ENCODE measurements at regions not wholly inside any gene's neighbourhood (a gene's known extent, or its start where the extent isn't known, plus 50 kb on each side); places are given as distances from the start of the nearest gene placed in this dataset.

DNA sequence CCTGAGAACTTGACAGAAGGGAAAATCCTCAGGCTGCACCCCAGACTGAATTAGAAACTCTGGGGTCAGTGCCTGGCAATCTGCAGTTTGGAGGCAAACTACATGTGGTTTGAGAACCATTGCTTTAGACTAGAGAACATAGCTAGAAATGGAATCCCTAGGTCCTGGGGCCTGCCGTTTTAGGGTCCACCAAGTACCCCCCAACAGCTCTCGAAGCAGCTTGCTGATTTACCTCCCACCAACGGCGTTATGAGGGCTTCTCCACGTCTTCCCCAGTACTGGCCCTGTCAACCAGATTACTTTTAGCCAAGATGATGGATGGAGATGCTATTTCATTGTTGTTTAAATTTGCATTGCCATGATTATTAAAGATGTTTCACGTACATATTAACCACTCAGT, 272.5 kb downstream of the XXYLT1 start:
- Histone ChIP-seq H3K4me2 (ENCODE audit: low read length) (no peak overlapping the region), H3K79me2 (ENCODE audit: control insufficient read depth, low read length) (no peaks in the 10 kb centered on the region), H3F3A (ENCODE audit: control insufficient read depth, insufficient read depth) (no peaks in the 10 kb centered on the region), H3K9me2 (replicated peaks; ENCODE audit: control insufficient read depth, low read length) (no peaks in the 10 kb centered on the region), H3K9me3 (ENCODE audit: control insufficient read depth, insufficient read depth, low read length) (no peaks in the 10 kb centered on the region), H3K27me3 (ENCODE audit: control insufficient read depth, low read length) (peaks cover 11% of the 10 kb centered on the region), H3K4me3 (ENCODE audit: low read length) (no peak overlapping the region), H3K36me3 (ENCODE audit: control insufficient read depth, low read length) (no peaks in the 10 kb centered on the region), H3K4me1 (ENCODE audit: control insufficient read depth, low read length) (peaks cover 17% of the 10 kb centered on the region), H4K20me1 (ENCODE audit: control insufficient read depth, insufficient read depth, low read depth, low read length) (no peaks in the 10 kb centered on the region), H3K27ac (ENCODE audit: low read depth, low read length) (no peak overlapping the region)
- TF ChIP-seq EZH2phosphoT487 (IDR thresholded peaks at IDR 0.05; ENCODE audit: borderline replicate concordance, low read length): no peak
- TF ChIP-seq, protein P1, sequence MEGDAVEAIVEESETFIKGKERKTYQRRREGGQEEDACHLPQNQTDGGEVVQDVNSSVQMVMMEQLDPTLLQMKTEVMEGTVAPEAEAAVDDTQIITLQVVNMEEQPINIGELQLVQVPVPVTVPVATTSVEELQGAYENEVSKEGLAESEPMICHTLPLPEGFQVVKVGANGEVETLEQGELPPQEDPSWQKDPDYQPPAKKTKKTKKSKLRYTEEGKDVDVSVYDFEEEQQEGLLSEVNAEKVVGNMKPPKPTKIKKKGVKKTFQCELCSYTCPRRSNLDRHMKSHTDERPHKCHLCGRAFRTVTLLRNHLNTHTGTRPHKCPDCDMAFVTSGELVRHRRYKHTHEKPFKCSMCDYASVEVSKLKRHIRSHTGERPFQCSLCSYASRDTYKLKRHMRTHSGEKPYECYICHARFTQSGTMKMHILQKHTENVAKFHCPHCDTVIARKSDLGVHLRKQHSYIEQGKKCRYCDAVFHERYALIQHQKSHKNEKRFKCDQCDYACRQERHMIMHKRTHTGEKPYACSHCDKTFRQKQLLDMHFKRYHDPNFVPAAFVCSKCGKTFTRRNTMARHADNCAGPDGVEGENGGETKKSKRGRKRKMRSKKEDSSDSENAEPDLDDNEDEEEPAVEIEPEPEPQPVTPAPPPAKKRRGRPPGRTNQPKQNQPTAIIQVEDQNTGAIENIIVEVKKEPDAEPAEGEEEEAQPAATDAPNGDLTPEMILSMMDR (IDR thresholded peaks at IDR 0.05; ENCODE audit: low read depth, low read length, poor library complexity, severe bottlenecking): no peak

DNA sequence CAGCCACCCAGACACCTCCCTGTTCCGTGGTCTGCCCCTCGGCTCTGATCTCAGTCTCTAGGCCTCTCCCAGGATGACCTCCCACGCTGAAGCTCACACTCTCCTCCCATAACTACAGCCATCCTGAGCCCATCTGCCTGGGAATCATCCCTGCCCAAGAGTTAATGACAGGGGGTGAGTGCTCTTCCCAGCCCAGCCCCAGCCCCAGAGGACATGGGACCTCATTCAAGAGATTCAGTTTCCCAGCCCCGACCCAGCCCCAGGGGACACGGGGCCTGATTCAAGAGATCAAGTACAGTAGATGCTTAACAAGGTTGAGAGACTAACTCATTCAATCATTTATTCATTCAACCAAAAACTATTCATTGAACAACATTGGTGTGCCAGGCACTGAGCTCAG, 272.0 kb downstream of the XXYLT1 start:
- Histone ChIP-seq H3K27ac (ENCODE audit: low read depth, low read length) (no peak overlapping the region), H3K79me2 (ENCODE audit: control insufficient read depth, low read length) (no peaks in the 10 kb centered on the region), H3K4me2 (ENCODE audit: low read length) (no peak overlapping the region), H3K36me3 (ENCODE audit: control insufficient read depth, low read length) (no peaks in the 10 kb centered on the region), H3K4me1 (ENCODE audit: control insufficient read depth, low read length) (peaks cover 17% of the 10 kb centered on the region), H3K9me2 (replicated peaks; ENCODE audit: control insufficient read depth, low read length) (no peaks in the 10 kb centered on the region), H3K27me3 (ENCODE audit: control insufficient read depth, low read length) (peaks cover 15% of the 10 kb centered on the region), H3K4me3 (ENCODE audit: low read length) (no peak overlapping the region), H3K9me3 (ENCODE audit: control insufficient read depth, insufficient read depth, low read length) (no peaks in the 10 kb centered on the region), H3F3A (ENCODE audit: control insufficient read depth, insufficient read depth) (no peaks in the 10 kb centered on the region), H4K20me1 (ENCODE audit: control insufficient read depth, insufficient read depth, low read depth, low read length) (no peaks in the 10 kb centered on the region)
- TF ChIP-seq EZH2phosphoT487 (IDR thresholded peaks at IDR 0.05; ENCODE audit: borderline replicate concordance, low read length): no peak
- TF ChIP-seq, protein P1 (IDR thresholded peaks at IDR 0.05; ENCODE audit: low read depth, low read length, poor library complexity, severe bottlenecking): no peak

DNA sequence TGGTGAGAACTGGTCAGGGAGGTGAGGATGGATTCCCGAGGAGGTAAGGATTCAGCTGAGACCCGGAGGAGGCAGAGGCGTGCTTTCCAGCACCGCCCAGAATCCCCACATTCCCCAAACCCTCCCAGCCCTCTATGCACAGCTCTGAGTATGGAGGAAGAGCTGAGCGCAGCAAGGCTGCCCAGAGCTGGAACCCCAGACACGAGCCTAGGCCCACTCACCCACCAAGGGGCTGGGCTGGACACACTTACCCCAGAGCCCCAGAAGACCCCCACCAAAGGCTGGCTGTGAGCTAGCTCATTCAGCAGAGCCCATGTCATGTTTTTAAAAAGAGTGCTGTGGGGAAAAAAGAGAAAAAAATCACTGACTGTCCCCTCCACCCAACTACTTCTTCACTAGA, 271.5 kb downstream of the XXYLT1 start:
- no peak for TF ChIP-seq EZH2phosphoT487 (IDR thresholded peaks at IDR 0.05; ENCODE audit: borderline replicate concordance, low read length)
- TF ChIP-seq, protein P1 (IDR thresholded peaks at IDR 0.05; ENCODE audit: low read depth, low read length, poor library complexity, severe bottlenecking): no peak

DNA sequence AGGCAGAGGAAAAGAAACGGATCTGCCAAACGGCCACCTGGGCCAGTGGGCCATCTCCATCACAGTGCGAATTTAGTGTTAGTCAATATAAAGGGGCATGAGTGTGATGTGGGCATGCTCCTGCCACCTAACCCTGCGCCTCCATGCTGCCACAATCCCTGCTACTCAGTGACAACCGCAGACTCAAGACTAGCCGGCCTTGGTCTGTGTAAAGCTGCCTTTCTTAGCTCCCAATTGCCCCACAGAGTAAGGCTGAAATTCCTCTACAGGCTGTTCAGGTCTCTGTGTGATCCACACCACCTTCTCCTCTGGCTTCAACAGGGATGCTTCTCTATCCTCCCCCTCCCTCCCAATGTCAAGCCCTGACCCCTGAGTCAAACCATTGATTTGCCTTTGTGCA, 269.7 kb downstream of the XXYLT1 start:
- TF ChIP-seq EZH2phosphoT487 (IDR thresholded peaks at IDR 0.05; ENCODE audit: borderline replicate concordance, low read length): no peak
- TF ChIP-seq, protein P1 (IDR thresholded peaks at IDR 0.05; ENCODE audit: low read depth, low read length, poor library complexity, severe bottlenecking): no peak
- H3K27me3 ChIP-seq (ENCODE audit: control insufficient read depth, low read length): peaks cover 16% of the 10 kb centered on the region

More for the DNA sequence above, 271.5 kb downstream of the XXYLT1 start:
- H3K4me1 ChIP-seq (ENCODE audit: control insufficient read depth, low read length): peaks cover 17% of the 10 kb centered on the region
- H4K20me1 ChIP-seq (ENCODE audit: control insufficient read depth, insufficient read depth, low read depth, low read length): no peaks in the 10 kb centered on the region
- no peaks in the 10 kb centered on the region for H3K9me2 ChIP-seq (replicated peaks; ENCODE audit: control insufficient read depth, low read length)
- H3K4me3 ChIP-seq (ENCODE audit: low read length): no peak overlapping the region
- no peaks in the 10 kb centered on the region for H3F3A ChIP-seq (ENCODE audit: control insufficient read depth, insufficient read depth)
- peaks cover 15% of the 10 kb centered on the region for H3K27me3 ChIP-seq (ENCODE audit: control insufficient read depth, low read length)
- no peaks in the 10 kb centered on the region for H3K79me2 ChIP-seq (ENCODE audit: control insufficient read depth, low read length)
- H3K9me3 ChIP-seq (ENCODE audit: control insufficient read depth, insufficient read depth, low read length): no peaks in the 10 kb centered on the region
- H3K36me3 ChIP-seq (ENCODE audit: control insufficient read depth, low read length): no peaks in the 10 kb centered on the region
- no peak overlapping the region for H3K4me2 ChIP-seq (ENCODE audit: low read length)
- H3K27ac ChIP-seq (ENCODE audit: low read depth, low read length): no peak overlapping the region

More for the DNA sequence above, 269.7 kb downstream of the XXYLT1 start:
- Histone ChIP-seq H3K4me3 (ENCODE audit: low read length) (no peak overlapping the region), H3K9me3 (ENCODE audit: control insufficient read depth, insufficient read depth, low read length) (no peaks in the 10 kb centered on the region), H3F3A (ENCODE audit: control insufficient read depth, insufficient read depth) (no peaks in the 10 kb centered on the region), H3K9me2 (replicated peaks; ENCODE audit: control insufficient read depth, low read length) (no peaks in the 10 kb centered on the region), H3K79me2 (ENCODE audit: control insufficient read depth, low read length) (no peaks in the 10 kb centered on the region), H3K36me3 (ENCODE audit: control insufficient read depth, low read length) (no peaks in the 10 kb centered on the region), H3K4me2 (ENCODE audit: low read length) (no peak overlapping the region), H3K4me1 (ENCODE audit: control insufficient read depth, low read length) (peaks cover 17% of the 10 kb centered on the region), H4K20me1 (ENCODE audit: control insufficient read depth, insufficient read depth, low read depth, low read length) (no peaks in the 10 kb centered on the region), H3K27ac (ENCODE audit: low read depth, low read length) (no peak overlapping the region)

Data from DOHH2 (cell line).